Sciatic nerve (tissue), 2 donors: ENCODE measurements at regions not wholly inside any gene's neighbourhood (a gene's known extent, or its start where the extent isn't known, plus 50 kb on each side); places are given as distances from the start of the nearest gene placed in this dataset.
A peak's percentile ranks its signal among the peaks of the same experiment; 100 is the strongest.
"Not testable (repeated sequence)": the region's sequence is repeated elsewhere in the genome, so short reads cannot be mapped to it uniquely, and the experiment has no call there.

Experiments used
- ATAC-seq: fragments of 200-7000 bp; cut with Tn5 transposase; one replicate; pipeline ENCODE4 v1.9.1; 2020; ENCODE audit warnings: mild to moderate bottlenecking, moderate library complexity
- DNase-seq: peaks from one replicate; pipeline ENCODE4 v3.0.0-alpha.2; 2020; ENCODE audit warnings: low spot score
- intact Hi-C: fragments of 100-400 bp; cut with DNase I; formaldehyde crosslinking; loops from one replicate; pipeline ENCODE4 v1.14.2; 2022
- donor health status: DM: no; HTN: no; CAD: no.
- donor health status: DM: no; HTN: no; CAD: no.

GRCh38 chr7:92987538-92987937 lies 130.2 kb downstream of the SAMD9 start:
- intact Hi-C loops, result no loop called here
- DNase-seq, result no peak
- ATAC-seq, result no peak

DNA sequence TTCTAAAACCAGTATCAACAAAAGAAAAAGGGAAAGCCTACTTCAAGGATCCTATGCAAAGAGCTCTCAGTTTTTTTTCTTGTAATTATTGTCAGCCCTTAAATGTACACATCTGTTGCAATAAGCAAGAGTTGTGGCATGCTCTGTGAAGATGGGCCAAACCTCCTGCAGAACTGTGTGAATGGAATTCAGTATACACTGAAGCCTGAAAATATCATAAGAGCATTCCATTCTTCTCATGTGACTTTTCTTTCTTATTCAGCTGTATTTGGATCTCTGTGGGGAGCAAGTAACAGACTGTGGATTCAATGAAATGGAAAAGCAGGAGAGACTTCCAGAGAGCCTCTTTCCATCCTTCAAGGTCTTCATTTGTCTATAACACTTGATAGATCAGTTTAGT lies 130.7 kb downstream of the SAMD9 start:
- DNase-seq, result no peak
- intact Hi-C loops, result no loop called here
- ATAC-seq, result no peak

DNA sequence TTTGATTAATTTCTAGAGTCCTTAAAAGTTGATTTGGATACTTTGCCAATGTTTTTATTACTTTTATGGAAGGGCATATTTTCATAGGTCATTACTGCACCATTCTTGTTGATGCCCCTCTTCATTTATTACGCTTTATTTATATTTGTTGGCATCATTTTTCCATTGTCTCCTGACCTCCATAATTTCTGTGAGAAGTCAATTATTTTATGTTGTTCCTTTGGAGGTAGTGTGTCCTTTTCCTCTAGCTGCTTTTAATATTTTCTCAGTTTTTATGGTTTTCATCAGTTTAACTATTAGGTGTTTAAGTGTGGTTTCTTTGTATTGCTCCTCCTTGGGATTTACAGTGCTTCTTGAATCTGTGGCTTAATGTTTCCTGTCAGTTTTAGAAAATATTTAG lies 134.9 kb downstream of the SAMD9 start:
- intact Hi-C loops, result no loop called here
- DNase-seq (no peak), ATAC-seq (no peak)

DNA sequence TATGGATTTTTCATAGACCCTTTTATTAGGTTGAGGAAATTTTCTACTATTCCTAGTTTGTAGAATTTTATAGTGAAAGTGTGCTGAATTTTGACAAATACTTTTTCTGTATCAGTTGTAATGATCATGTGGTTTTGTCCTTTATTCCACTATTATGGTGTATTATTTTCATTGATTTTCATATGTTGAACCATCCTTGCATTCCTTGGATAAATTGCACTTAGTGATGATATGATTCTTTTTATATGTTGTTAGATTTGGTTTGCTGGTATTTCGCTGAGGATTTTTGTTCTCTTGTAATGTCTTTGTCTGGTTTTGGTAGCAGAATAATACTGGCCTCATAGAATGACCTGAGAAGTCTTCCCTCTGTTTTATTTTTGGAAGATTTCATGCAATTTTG lies 140.6 kb upstream of the CDK6 start:
- intact Hi-C loops, result no loop called here
- no peak for ATAC-seq

GRCh38 chr7:92973974-92974373 lies 137.6 kb upstream of the CDK6 start:
- DNase-seq (no peak), ATAC-seq (no peak)
- intact Hi-C loops, result no loop called here

More for the DNA sequence above, 140.6 kb upstream of the CDK6 start:
- DNase-seq, result no peak

- no peak for DNase-seq
- intact Hi-C loops, result no loop called here
- ATAC-seq, result no peak
These were observed 136.9 kb upstream of the CDK6 start for GRCh38 chr7:92973293-92973731.

- DNase-seq, result no peak
- intact Hi-C loops, result no loop called here
These were observed 136.1 kb upstream of the CDK6 start for GRCh38 chr7:92972441-92972840.

GRCh38 chr7:92969061-92969460 lies 132.7 kb upstream of the CDK6 start:
- DNase-seq (no peak), ATAC-seq (no peak)
- intact Hi-C loops, result no loop called here

More at GRCh38 chr7:92972441-92972840, 136.1 kb upstream of the CDK6 start:
- no peak for ATAC-seq

DNA sequence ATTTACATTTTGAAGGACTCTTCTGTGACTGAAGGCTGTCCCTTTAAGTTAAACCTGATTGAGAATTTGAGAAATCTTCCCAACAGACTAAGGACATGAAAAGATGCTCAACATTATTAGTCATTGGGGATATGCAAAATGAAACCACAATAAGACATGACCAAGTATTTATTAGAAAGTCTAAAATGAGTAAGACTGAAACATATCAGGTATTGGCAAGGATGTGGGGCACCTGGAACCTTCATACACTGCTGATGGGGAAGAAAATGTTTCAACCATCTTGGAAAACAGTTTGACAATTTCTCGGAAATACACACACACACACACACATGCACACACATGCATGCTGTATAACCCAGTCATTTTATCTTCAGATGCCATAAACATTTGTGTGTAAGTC lies 132.1 kb upstream of the CDK6 start:
- intact Hi-C loops, result no loop called here
- no peak for DNase-seq
- ATAC-seq, result no peak

DNA sequence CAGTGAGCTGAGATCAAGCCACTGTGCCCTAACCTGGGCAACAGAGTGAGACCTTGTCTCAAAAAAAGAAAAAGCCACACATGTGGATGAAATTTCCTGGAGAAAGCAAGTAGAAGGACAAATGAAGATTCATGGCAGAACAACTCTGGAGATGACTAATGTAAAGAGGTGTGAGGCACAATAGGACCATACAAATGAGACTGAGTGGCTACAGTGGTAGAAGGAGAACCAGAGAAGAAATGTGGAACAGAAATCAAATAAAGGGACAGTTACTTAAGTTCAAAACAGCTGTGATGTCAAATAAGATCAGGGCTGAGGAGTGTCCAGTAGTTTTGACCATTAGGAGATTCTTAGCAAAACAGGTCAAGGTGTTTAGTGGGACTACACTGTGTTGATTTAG lies 130.9 kb upstream of the CDK6 start:
- DNase-seq (no peak), ATAC-seq (no peak)
- intact Hi-C loops, result no loop called here

DNA sequence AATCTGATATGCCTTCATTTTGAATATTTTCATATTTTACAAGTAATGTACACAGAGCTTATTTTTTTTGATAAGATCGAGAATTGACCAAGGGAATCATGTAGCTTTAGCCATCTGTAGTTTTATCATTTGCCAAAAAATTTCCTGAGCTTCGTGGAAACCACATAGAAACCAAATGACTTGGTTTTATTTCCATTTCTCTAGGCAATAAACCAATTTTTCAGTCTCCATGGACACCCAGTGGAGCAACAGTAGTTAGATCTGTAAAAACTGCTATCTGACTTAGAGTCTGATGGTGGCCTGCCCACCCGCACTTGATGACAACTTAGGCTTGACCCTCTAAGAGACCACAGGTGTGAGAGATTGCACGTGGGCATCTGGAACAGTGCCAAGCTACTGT lies 127.8 kb upstream of the CDK6 start:
- intact Hi-C loops, result no loop called here
- ATAC-seq, result no peak

DNA sequence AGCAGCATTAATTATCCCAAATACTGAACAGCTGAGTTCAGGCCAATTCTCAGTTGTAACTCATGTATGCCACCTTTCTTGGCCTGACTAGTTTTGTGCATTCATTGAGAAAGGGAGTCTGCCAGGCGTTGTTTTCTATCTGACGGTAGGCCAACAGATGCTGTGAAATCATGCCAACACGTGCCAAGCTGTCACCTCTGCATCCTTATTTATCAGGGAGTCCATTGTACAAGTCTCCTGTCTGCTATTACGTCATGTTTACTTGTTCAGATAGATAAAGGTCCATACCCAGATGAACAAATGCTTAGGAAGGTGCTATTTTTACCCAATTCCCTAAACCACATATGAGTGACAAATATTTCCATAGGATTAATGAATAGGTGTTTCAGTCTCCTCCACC lies 127.2 kb upstream of the CDK6 start:
- intact Hi-C loops, result no loop called here
- DNase-seq, result no peak
- no peak for ATAC-seq

More for the DNA sequence above, 127.8 kb upstream of the CDK6 start:
- no peak for DNase-seq

DNA sequence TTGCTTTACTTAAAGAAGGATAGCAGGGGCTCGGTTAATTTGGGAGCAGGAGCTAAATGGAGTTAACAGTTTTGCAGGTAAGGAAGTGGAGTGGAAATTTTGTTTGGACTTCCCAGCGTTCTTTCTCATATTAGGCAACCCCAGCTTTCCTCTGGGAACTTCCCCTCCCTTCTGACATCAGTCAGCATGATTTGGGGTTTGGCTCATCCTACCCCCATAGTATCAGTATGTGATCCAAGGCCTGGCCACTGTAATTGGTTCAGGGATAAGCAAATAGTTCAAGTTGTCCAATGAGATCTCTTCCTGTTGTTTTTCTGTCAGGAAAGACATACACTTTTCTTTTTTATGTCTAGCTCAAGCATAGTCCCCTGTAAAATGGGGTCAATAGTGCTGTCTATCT lies 125.6 kb upstream of the CDK6 start:
- intact Hi-C loops, result no loop called here
- DNase-seq (no peak), ATAC-seq (no peak)

DNA sequence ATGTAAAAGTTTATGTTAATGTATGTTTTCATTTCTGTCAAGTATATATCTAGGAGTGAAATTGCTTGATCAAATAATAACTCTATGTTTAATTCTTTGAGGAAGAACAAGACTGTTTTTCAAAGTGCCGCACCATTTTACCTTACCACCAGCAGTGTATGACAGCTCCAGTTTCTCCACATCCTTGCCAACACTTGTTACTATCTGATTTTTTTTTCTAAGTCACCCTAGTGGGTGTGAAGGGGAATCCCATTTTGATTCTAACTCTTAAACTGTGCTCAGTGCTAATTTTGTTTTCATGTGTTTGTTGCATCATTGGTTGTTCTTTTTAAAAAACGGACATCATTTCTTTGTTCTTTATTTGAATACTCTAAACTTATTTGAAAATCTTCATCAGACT lies 120.2 kb upstream of the CDK6 start:
- ATAC-seq, result no peak
- no peak for DNase-seq
- intact Hi-C loops, result loop anchor here (1.0 kb wide), 1 partner anchor 23 kb away; no protein-coding TSS in a partner anchor

GRCh38 chr7:92955081-92955480 lies 118.7 kb upstream of the CDK6 start:
- DNase-seq, result no peak
- ATAC-seq, result no peak
- intact Hi-C loops, result no loop called here

GRCh38 chr7:92953657-92954056 lies 117.3 kb upstream of the CDK6 start:
- DNase-seq (no peak), ATAC-seq (no peak)
- intact Hi-C loops, result no loop called here

DNA sequence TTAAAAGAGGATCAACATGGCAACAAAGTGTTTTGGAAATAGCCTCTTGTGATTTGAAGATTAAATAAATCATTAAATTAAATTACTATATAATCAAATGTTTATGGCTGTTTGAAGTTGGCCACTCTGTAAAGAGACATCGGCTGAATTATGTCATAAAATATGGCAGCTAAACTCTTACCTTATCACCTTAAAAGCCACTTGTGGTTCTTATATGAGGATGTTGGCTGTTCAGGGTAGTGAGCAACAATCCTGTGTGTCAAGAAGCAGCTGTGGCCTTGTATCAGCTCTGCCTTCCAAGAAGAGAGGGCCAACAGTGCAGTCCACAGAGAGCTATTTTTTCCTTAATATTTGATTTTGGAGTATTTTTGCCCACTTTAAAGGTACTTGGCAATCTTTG lies 113.4 kb upstream of the CDK6 start:
- no peak for ATAC-seq
- intact Hi-C loops, result no loop called here
- no peak for DNase-seq

- intact Hi-C loops, result no loop called here
- DNase-seq (no peak), ATAC-seq (no peak)
These were observed 109.5 kb upstream of the CDK6 start for GRCh38 chr7:92945840-92946239.

- intact Hi-C loops, result no loop called here
- DNase-seq, result no peak
- peak; percentile 38 for ATAC-seq
These were observed 108.3 kb upstream of the CDK6 start for GRCh38 chr7:92944633-92945032.

- ATAC-seq, intact Hi-C loops, DNase-seq: not testable (repeated sequence)
These were observed 106.3 kb upstream of the CDK6 start for GRCh38 chr7:92942706-92943105.

DNA sequence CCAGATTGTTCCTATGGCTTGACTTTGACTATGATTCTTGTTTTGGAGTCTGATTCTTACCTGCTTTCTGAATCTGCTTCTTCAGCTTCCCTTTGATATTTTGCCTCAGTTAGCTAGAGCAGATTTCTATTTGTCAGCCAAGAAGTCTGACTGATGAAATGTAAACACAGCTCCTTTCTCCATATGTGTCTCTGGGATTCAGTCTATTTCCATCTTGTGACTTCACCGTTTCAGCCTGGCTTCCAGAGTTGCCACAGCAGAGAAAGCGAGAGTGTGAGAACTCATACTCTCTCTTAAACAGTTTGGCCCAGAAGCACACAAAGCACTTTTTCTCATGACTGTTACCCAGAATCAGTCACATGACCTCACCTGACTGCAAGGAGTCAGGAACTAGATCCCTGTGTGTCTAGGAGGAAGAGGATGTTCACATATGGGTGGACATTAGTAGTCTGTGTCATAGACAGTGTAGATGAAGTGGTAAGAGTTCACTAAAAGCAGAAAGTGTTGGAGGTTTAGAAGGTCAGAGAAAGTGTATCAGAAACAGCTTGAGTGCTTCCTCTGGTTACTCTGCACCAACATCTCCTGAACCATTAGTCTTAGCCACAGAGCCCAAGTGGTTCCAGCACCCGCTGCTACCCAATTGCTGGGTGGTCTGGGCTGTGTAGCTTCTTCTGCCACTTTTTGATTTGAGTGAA lies 103.4 kb upstream of the CDK6 start:
- ATAC-seq, result no peak
- intact Hi-C loops, result no loop called here
- DNase-seq, result no peak
